HEK293T (cell line): ENCODE measurements at regions not wholly inside any gene's neighbourhood (a gene's known extent, or its start where the extent isn't known, plus 50 kb on each side); places are given as distances from the start of the nearest gene placed in this dataset.

Experiments
- ARNT ChIP-seq: fragments of 450-650 bp; IDR thresholded peaks from 2 replicates; pipeline ENCODE4 v1.6.1; 2017; ENCODE audit warnings: mild to moderate bottlenecking
- BHLHE40 ChIP-seq: fragments of 450-650 bp; IDR thresholded peaks from 2 replicates; pipeline ENCODE4 v1.6.1; 2016; ENCODE audit warnings: mild to moderate bottlenecking, moderate library complexity, borderline replicate concordance
- CTBP1 ChIP-seq: fragments of 450-650 bp; IDR thresholded peaks from 2 replicates; pipeline ENCODE4 v1.6.1; 2016; ENCODE audit warnings: borderline replicate concordance
- ELF4 ChIP-seq: fragments of 450-650 bp; IDR thresholded peaks from 2 replicates; pipeline ENCODE4 v1.6.1; 2017; ENCODE audit warnings: antibody characterized with exemption
- FOXM1 ChIP-seq: fragments of 450-650 bp; IDR thresholded peaks from 2 replicates; pipeline ENCODE4 v1.6.1; 2017; ENCODE audit warnings: mild to moderate bottlenecking, borderline replicate concordance
- HDGF ChIP-seq: fragments of 450-650 bp; IDR thresholded peaks from 2 replicates; pipeline ENCODE4 v1.6.1; 2017; ENCODE audit warnings: antibody characterized with exemption, borderline replicate concordance
- NFRKB ChIP-seq: fragments of 450-650 bp; IDR thresholded peaks from 2 replicates; pipeline ENCODE4 v1.6.1; 2016; ENCODE audit warnings: mild to moderate bottlenecking, moderate library complexity
- SUZ12 ChIP-seq: fragments of 450-650 bp; IDR thresholded peaks from 2 replicates; pipeline ENCODE4 v1.6.1; 2016; ENCODE audit warnings: mild to moderate bottlenecking
- ZNF384 ChIP-seq: fragments of 450-650 bp; IDR thresholded peaks from 2 replicates; pipeline ENCODE4 v1.6.1; 2016

DNA sequence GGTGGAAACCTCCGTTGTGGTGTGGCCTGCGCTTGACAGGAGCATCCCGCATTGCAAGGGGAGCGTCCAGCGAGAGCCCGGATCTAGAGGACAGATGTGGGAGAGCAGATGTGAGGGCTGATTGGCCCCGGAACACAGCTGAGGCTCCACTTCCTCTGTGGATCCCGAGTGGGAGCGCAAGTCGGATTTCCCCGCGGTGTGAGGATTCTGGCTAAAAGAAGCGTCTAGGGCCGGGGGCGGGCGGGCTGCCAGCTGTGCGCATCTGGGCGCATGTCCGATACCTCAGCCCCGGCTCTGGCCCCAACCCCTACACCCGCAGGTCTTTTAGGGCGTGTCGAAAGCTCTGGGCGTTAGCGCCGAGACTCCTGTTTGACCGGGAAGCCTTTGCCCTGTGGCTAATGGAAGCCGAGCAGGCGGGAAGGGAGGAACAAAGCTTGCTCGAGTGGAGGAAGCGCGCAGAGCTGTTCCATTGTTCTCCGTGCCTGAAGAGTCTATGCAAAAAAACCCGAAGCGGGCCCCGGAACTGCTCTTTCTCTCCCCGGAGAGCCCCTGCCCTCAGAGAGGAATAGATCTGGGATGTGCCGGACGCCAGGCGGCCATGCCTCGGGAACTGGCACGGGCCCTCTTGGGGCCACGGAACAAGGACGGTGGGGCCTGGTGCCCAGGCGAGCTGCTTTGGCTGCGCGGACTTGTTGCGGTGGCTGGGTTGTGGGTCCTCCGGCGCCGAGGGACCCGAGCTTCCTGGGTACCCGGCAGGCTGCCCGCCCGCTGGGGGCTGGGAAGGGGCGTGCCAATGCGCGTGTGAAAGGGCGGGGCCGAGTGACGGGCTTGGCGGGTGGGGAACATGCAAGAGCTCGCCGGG lies 111.1 kb downstream of the NAV1 start:
- TF ChIP-seq BHLHE40 (no peak), FOXM1 (no peak), SUZ12 (no peak), HDGF (no peak), ARNT (no peak), ELF4 (no peak), ZNF384 (no peak), NFRKB (no peak), CTBP1 (no peak)
